ENCODE measurements at regions not wholly inside any gene's neighbourhood (a gene's known extent, or its start where the extent isn't known, plus 50 kb on each side); places are given as distances from the start of the nearest gene placed in this dataset.

GRCh38 chr5:54722846-54723433 lies 205.4 kb downstream of the SNX18 start:
- TF ChIP-seq GATA3 (IDR thresholded peaks at IDR 0.05; ENCODE audit: low read depth, low read length) (no peak), GATA2 (IDR thresholded peaks at IDR 0.05; ENCODE audit: low read depth, low read length) (no peak)
